ENCODE measurements at regions not wholly inside any gene's neighbourhood (a gene's known extent, or its start where the extent isn't known, plus 50 kb on each side); places are given as distances from the start of the nearest gene placed in this dataset.

DNA sequence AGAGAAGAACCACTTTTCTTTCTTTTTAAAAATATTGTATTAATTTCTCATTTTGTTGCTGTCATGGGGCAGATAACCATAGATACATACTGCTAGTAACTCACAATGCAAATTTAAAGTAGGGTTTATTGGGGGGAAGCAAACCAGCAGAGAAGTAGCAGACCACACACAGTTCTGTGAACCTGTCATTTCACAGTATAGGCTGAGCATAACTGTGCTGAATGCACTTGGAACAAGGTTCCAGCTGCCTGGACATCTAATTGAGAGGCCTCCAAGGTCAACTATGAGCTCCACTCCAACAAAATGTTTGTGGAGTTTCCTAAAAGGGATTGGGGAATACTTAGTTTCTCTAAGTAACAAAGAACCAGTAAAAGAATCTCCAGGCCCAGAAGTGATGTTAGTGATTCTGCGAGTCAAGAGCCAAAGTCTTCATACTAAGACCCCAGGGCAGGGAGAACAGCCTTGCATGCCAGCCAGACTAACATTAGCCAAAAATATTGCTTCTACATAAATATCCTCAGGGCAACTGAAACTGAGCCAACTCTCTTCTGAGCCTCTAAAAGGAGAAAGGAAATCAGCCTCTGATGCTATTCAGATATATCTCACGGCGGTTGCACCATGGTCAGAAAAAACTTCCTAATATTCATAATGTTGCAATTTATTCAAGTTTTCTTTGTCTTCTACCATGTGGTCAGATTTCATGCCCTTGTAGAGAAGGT lies 856.4 kb upstream of the ALCAM start:
- Histone ChIP-seq H3K9me3 (ENCODE audit: insufficient read depth in 2 of 2, low read depth in 1 of 2, low read length in 1 of 2) (no peaks in the 10 kb centered on the region; a peak in 1 of 4 replicates), H2BK20ac (ENCODE audit: low read length) (no peak overlapping the region), H2BK120ac (replicated peaks; ENCODE audit: low read depth, low read length) (no peak overlapping the region), H3K79me1 (ENCODE audit: low read depth, low read length) (no peaks in the 10 kb centered on the region), H2AK5ac (ENCODE audit: low read depth, low read length) (no peak overlapping the region), H3K23ac (ENCODE audit: insufficient read length) (no peak overlapping the region), H4K5ac (ENCODE audit: insufficient read length, low read depth, low read length) (no peak overlapping the region), H3K4ac (replicated peaks; ENCODE audit: insufficient read length, low read depth, low read length) (no peak overlapping the region), H2BK15ac (ENCODE audit: low read length) (no peak overlapping the region), H3K18ac (ENCODE audit: extremely low read depth, low read length) (no peak overlapping the region), H3K36me3 (ENCODE audit: control insufficient read depth in 2 of 4, insufficient read depth in 4 of 4, low read length in 3 of 4) (no peaks in the 10 kb centered on the region), H3K56ac (replicated peaks; ENCODE audit: insufficient read length, low read depth, low read length) (no peak overlapping the region), H2BK5ac (ENCODE audit: low read depth, low read length) (no peak overlapping the region), H3K27me3 (replicated peaks in 1 of 4; ENCODE audit: control insufficient read depth in 3 of 4, extremely low read depth in 1 of 4, insufficient read depth in 3 of 4, low read length in 3 of 4) (no peaks in the 10 kb centered on the region), H3K4me1 (replicated peaks in 1 of 4; ENCODE audit: control insufficient read depth in 3 of 4, insufficient read depth in 4 of 4, low read length in 3 of 4) (peaks cover 0 to 6% (median 0%) of the 10 kb centered on the region in 4 experiments; a peak in 2 of 7 replicates), H4K8ac (ENCODE audit: extremely low read depth, insufficient read depth, low read length) (no peak overlapping the region), H3K9ac (replicated peaks in 1 of 4; ENCODE audit: extremely low read depth in 1 of 4, low read depth in 3 of 4, low read length in 3 of 4) (no peak overlapping the region), H4K91ac (replicated peaks; ENCODE audit: insufficient read length, low read length) (no peak overlapping the region), H3K27ac (ENCODE audit: low read depth, low read length) (no peak overlapping the region), H2BK12ac (ENCODE audit: low read depth, low read length) (no peak overlapping the region; the same call in 1 of the 2 replicates), H3K4me3 (ENCODE audit: extremely low read depth in 1 of 4, insufficient read depth in 2 of 4, low read depth in 3 of 4, low read length in 4 of 4) (no peak overlapping the region), H4K20me1 (replicated peaks in 1 of 2; ENCODE audit: control insufficient read depth in 1 of 2, insufficient read depth in 2 of 2, low read length in 2 of 2) (no peaks in the 10 kb centered on the region), H3K79me2 (ENCODE audit: control insufficient read depth in 1 of 2, insufficient read depth in 2 of 2, low read length in 2 of 2) (no peaks in the 10 kb centered on the region), H3K23me2 (ENCODE audit: low read depth, low read length) (no peaks in the 10 kb centered on the region), H3K4me2 (ENCODE audit: insufficient read depth in 1 of 2, low read depth in 2 of 2, low read length in 2 of 2) (no peak overlapping the region), H2AFZ (ENCODE audit: low read length) (peak overlapping the region; percentile 48; the same call in 1 of the 2 replicates), H3K14ac (ENCODE audit: insufficient read length) (no peak overlapping the region)
- WGBS, 2 experiments (ENCODE audit: extremely low coverage in 1 of 2, insufficient coverage in 1 of 2, insufficient read length in 1 of 2, insufficient replicate concordance in 2 of 2, low coverage in 1 of 2, low lambda C conversion rate in 2 of 2, missing lambda C conversion rate in 1 of 2), result 95% methylated on average over 3 of the region's 3 CpGs; no CpG with 5 or more reads in 1 of the 2 experiments
- TF ChIP-seq RXRA (IDR thresholded peaks at IDR 0.05; ENCODE audit: insufficient read depth, low read depth, low read length) (no peak), GTF2F1 (IDR thresholded peaks at IDR 0.05; ENCODE audit: borderline replicate concordance, low read depth, low read length) (no peak), TAF1 (IDR thresholded peaks at IDR 0.05; ENCODE audit: low read depth, low read length) (no peak), SIRT6 (IDR thresholded peaks at IDR 0.05; ENCODE audit: low read length) (no peak), HDAC2 (IDR thresholded peaks at IDR 0.05; ENCODE audit: borderline replicate concordance in 1 of 2, low read depth in 2 of 2, low read length in 2 of 2) (no peak), BRCA1 (IDR thresholded peaks at IDR 0.05; ENCODE audit: low read depth, low read length) (no peak), EP300 (IDR thresholded peaks at IDR 0.05; ENCODE audit: borderline replicate concordance in 1 of 2, low read depth in 2 of 2, low read length in 2 of 2) (no peak), KDM5A (IDR thresholded peaks at IDR 0.05; ENCODE audit: low read length) (no peak), CTBP2 (IDR thresholded peaks at IDR 0.05; ENCODE audit: borderline replicate concordance, insufficient read depth, insufficient read length, low read length) (no peak), NRF1 (IDR thresholded peaks at IDR 0.05; ENCODE audit: low read depth, low read length) (no peak), SP1 (IDR thresholded peaks at IDR 0.05; ENCODE audit: low read depth, low read length) (no peak), FOSL1 (IDR thresholded peaks at IDR 0.05; ENCODE audit: insufficient read depth, low read depth, low read length) (no peak)
- no peak for FAIRE-seq
- ChIA-PET POLR2A (ENCODE audit: partially characterized antibody) (no interaction called here), CTCF (ENCODE audit: partially characterized antibody) (no interaction called here)
- DNase-seq (ENCODE audit: low read depth in 1 of 2, low spot score in 2 of 2), result no peak
